Liver (tissue), 8 donors: ENCODE measurements at regions not wholly inside any gene's neighbourhood (a gene's known extent, or its start where the extent isn't known, plus 50 kb on each side); places are given as distances from the start of the nearest gene placed in this dataset.

Experiments
- DNase-seq: peaks from one replicate; pipeline ENCODE4 v3.0.0-alpha.2; 2017; ENCODE audit warnings: low spot score
- H3K27ac ChIP-seq, 2 donors: one replicate each; pipeline ENCODE4 v1.7.0; 2013; ENCODE audit warnings: inconsistent platforms in 2 of 2, low read length in 2 of 2, control low read depth in 1 of 2, low read depth in 1 of 2, mild to moderate bottlenecking in 1 of 2
- H3K27me3 ChIP-seq, 4 donors: one replicate each; pipeline versions ENCODE4 v1.6.1 to v1.7.0; 2013; ENCODE audit warnings: low read length in 3 of 4, inconsistent platforms in 1 of 4, mild to moderate bottlenecking in 1 of 4, moderate library complexity in 1 of 4; ENCODE audit not compliant: control insufficient read depth in 4 of 4, insufficient read depth in 4 of 4
- H3K36me3 ChIP-seq, 4 donors: one replicate each; pipeline versions ENCODE4 v1.6.1 to v1.7.0; 2013; ENCODE audit warnings: low read length in 3 of 4, mild to moderate bottlenecking in 3 of 4, low read depth in 1 of 4, moderate library complexity in 1 of 4; ENCODE audit not compliant: control insufficient read depth in 4 of 4, insufficient read depth in 3 of 4
- H3K4me1 ChIP-seq, 4 donors: one replicate each; pipeline versions ENCODE4 v1.6.1 to v1.7.0; 2013; ENCODE audit warnings: low read length in 3 of 4, mild to moderate bottlenecking in 3 of 4, moderate library complexity in 1 of 4; ENCODE audit not compliant: control insufficient read depth in 4 of 4, insufficient read depth in 4 of 4
- H3K4me3 ChIP-seq, 3 donors: one replicate each; pipeline versions ENCODE4 v1.6.1 to v1.7.0; 2013; ENCODE audit warnings: low read length in 3 of 3, control low read depth in 1 of 3, low read depth in 1 of 3, mild to moderate bottlenecking in 1 of 3
- H3K9ac ChIP-seq, 2 donors: one replicate each; pipeline ENCODE4 v1.7.0; 2013; ENCODE audit warnings: low read length in 2 of 2, mild to moderate bottlenecking in 2 of 2, moderate library complexity in 2 of 2, control low read depth in 1 of 2, low read depth in 1 of 2
- H3K9me3 ChIP-seq, 4 donors: one replicate each; pipeline versions ENCODE4 v1.6.1 to v1.7.0; 2013; ENCODE audit warnings: low read length in 3 of 4; ENCODE audit not compliant: control insufficient read depth in 4 of 4
- EGR1 ChIP-seq, 2 donors: IDR thresholded peaks; 2 replicates each; pipeline ENCODE4 v1.6.1; 2016 to 2018; ENCODE audit warnings: antibody characterized with exemption in 2 of 2, low read depth in 2 of 2
- FOXA1 ChIP-seq: IDR thresholded peaks from 2 replicates; pipeline ENCODE4 v1.6.1; 2016; ENCODE audit warnings: antibody characterized with exemption
- FOXA2 ChIP-seq: IDR thresholded peaks from 2 replicates; pipeline ENCODE4 v1.6.1; 2016; ENCODE audit warnings: antibody characterized with exemption
- GABPA ChIP-seq, 2 donors: IDR thresholded peaks in 1 of 2; conservative IDR thresholded peaks in 1 of 2; 2 replicates each; pipeline ENCODE4 v1.6.1; 2016; ENCODE audit warnings: antibody characterized with exemption in 2 of 2, mild to moderate bottlenecking in 1 of 2, moderate library complexity in 1 of 2
- HNF4A ChIP-seq, 2 donors: conservative IDR thresholded peaks; 2 replicates each; pipeline ENCODE4 v1.6.1; 2016; ENCODE audit warnings: antibody characterized with exemption in 2 of 2, mild to moderate bottlenecking in 2 of 2
- HNF4G ChIP-seq: IDR thresholded peaks from 2 replicates; pipeline ENCODE4 v1.6.1; 2016; ENCODE audit warnings: antibody characterized with exemption
- JUND ChIP-seq, 2 donors: IDR thresholded peaks; 2 replicates each; pipeline ENCODE4 v1.6.1; 2016; ENCODE audit warnings: antibody characterized with exemption in 2 of 2
- NR2F2 ChIP-seq: IDR thresholded peaks from 2 replicates; pipeline ENCODE4 v1.6.1; 2016; ENCODE audit warnings: antibody characterized with exemption
- RAD21 ChIP-seq, 2 donors: IDR thresholded peaks; 2 replicates each; pipeline ENCODE4 v1.6.1; 2016; ENCODE audit warnings: antibody characterized with exemption in 2 of 2, mild to moderate bottlenecking in 2 of 2
- RXRA ChIP-seq, 2 donors: IDR thresholded peaks; 2 replicates each; pipeline ENCODE4 v1.6.1; 2017 to 2018; ENCODE audit warnings: antibody characterized with exemption in 2 of 2, mild to moderate bottlenecking in 1 of 2
- SP1 ChIP-seq: IDR thresholded peaks from 2 replicates; pipeline ENCODE4 v1.6.1; 2018; ENCODE audit warnings: antibody characterized with exemption, mild to moderate bottlenecking
- TAF1 ChIP-seq: conservative IDR thresholded peaks from 2 replicates; pipeline ENCODE4 v1.6.1; 2016; ENCODE audit warnings: antibody characterized with exemption, mild to moderate bottlenecking
- YY1 ChIP-seq: IDR thresholded peaks from 2 replicates; pipeline ENCODE4 v1.6.1; 2016; ENCODE audit warnings: antibody characterized with exemption, mild to moderate bottlenecking
- WGBS: extraction: QIAGEN DNeasy Blood & Tissue Kit; methylation state at CpG from one replicate; pipeline ENCODE4 v1.1.7; 2013; 5-methylcytosine and 5-hydroxymethylcytosine counted together
- TF ChIP-seq, protein P1 (sequence below): IDR thresholded peaks from 2 replicates; pipeline ENCODE4 v1.6.1; 2016; ENCODE audit warnings: antibody characterized with exemption
- TF ChIP-seq, protein P2 (sequence below): fragments of 150-350 bp; IDR thresholded peaks from 2 replicates; pipeline ENCODE4 v1.5.1; 2017; ENCODE audit warnings: improper control_type of control experiment, low read depth, low read length; ENCODE audit not compliant: missing input control
- TF ChIP-seq, protein P3 (sequence below): IDR thresholded peaks from 2 replicates; pipeline ENCODE4 v1.6.1; 2016; ENCODE audit warnings: antibody characterized with exemption
- TF ChIP-seq, protein P4 (sequence below): IDR thresholded peaks from 2 replicates; pipeline ENCODE4 v1.6.1; 2016; ENCODE audit warnings: antibody characterized with exemption, mild to moderate bottlenecking
- TF ChIP-seq, protein P5 (sequence below): IDR thresholded peaks from 2 replicates; pipeline ENCODE4 v1.6.1; 2016; ENCODE audit warnings: antibody characterized with exemption
- donor health status: healthy.
- donor health status: healthy.
- donor health status: healthy.
- donor health status: healthy.
- donor health status: healthy.

DNA sequence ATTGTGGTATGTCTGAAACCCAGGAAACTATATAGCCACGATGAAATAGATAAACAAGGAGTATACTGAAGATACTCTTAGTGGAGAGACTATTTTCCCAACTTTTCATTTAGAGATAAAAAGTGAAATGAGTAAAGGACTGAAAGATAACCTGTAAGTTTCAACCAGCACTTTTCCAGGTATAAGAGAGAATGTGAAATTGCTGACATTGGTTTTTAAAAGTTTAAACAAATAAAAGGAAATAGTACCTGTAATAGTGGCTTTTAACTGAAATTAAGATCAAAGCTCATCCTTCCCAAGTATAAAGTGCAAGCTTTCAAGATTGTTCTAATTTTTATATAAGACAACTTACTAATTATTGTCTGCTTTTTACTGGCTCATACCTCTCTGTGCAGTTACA, 130.2 kb upstream of the CCN2 start:
- Histone ChIP-seq H3K36me3 (no peaks in the 10 kb centered on the region), H3K4me1 (no peaks in the 10 kb centered on the region), H3K27me3 (no peaks in the 10 kb centered on the region), H3K9me3 (no peaks in the 10 kb centered on the region), H3K4me3 (no peak overlapping the region), H3K9ac (no peak overlapping the region), H3K27ac (no peak overlapping the region)
- TF ChIP-seq FOXA1 (no peak), GABPA (IDR thresholded peaks at IDR 0.05 in 1 of 2, conservative IDR thresholded peaks at IDR 0.05 in 1 of 2) (no peak), TAF1 (no peak), RXRA (IDR thresholded peaks at IDR 0.05) (no peak), NR2F2 (no peak), SP1 (no peak), JUND (IDR thresholded peaks at IDR 0.05) (no peak), FOXA2 (no peak), EGR1 (IDR thresholded peaks at IDR 0.05; ENCODE audit: low read depth in 2 of 2) (no peak), RAD21 (IDR thresholded peaks at IDR 0.05) (no peak), HNF4A (conservative IDR thresholded peaks at IDR 0.05) (no peak), YY1 (no peak)
- TF ChIP-seq, protein P1, sequence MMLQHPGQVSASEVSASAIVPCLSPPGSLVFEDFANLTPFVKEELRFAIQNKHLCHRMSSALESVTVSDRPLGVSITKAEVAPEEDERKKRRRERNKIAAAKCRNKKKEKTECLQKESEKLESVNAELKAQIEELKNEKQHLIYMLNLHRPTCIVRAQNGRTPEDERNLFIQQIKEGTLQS: no peak
- TF ChIP-seq, protein P2, sequence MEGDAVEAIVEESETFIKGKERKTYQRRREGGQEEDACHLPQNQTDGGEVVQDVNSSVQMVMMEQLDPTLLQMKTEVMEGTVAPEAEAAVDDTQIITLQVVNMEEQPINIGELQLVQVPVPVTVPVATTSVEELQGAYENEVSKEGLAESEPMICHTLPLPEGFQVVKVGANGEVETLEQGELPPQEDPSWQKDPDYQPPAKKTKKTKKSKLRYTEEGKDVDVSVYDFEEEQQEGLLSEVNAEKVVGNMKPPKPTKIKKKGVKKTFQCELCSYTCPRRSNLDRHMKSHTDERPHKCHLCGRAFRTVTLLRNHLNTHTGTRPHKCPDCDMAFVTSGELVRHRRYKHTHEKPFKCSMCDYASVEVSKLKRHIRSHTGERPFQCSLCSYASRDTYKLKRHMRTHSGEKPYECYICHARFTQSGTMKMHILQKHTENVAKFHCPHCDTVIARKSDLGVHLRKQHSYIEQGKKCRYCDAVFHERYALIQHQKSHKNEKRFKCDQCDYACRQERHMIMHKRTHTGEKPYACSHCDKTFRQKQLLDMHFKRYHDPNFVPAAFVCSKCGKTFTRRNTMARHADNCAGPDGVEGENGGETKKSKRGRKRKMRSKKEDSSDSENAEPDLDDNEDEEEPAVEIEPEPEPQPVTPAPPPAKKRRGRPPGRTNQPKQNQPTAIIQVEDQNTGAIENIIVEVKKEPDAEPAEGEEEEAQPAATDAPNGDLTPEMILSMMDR: no peak
- TF ChIP-seq, protein P3, sequence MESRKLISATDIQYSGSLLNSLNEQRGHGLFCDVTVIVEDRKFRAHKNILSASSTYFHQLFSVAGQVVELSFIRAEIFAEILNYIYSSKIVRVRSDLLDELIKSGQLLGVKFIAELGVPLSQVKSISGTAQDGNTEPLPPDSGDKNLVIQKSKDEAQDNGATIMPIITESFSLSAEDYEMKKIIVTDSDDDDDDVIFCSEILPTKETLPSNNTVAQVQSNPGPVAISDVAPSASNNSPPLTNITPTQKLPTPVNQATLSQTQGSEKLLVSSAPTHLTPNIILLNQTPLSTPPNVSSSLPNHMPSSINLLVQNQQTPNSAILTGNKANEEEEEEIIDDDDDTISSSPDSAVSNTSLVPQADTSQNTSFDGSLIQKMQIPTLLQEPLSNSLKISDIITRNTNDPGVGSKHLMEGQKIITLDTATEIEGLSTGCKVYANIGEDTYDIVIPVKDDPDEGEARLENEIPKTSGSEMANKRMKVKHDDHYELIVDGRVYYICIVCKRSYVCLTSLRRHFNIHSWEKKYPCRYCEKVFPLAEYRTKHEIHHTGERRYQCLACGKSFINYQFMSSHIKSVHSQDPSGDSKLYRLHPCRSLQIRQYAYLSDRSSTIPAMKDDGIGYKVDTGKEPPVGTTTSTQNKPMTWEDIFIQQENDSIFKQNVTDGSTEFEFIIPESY: no peak
- TF ChIP-seq, protein P4, sequence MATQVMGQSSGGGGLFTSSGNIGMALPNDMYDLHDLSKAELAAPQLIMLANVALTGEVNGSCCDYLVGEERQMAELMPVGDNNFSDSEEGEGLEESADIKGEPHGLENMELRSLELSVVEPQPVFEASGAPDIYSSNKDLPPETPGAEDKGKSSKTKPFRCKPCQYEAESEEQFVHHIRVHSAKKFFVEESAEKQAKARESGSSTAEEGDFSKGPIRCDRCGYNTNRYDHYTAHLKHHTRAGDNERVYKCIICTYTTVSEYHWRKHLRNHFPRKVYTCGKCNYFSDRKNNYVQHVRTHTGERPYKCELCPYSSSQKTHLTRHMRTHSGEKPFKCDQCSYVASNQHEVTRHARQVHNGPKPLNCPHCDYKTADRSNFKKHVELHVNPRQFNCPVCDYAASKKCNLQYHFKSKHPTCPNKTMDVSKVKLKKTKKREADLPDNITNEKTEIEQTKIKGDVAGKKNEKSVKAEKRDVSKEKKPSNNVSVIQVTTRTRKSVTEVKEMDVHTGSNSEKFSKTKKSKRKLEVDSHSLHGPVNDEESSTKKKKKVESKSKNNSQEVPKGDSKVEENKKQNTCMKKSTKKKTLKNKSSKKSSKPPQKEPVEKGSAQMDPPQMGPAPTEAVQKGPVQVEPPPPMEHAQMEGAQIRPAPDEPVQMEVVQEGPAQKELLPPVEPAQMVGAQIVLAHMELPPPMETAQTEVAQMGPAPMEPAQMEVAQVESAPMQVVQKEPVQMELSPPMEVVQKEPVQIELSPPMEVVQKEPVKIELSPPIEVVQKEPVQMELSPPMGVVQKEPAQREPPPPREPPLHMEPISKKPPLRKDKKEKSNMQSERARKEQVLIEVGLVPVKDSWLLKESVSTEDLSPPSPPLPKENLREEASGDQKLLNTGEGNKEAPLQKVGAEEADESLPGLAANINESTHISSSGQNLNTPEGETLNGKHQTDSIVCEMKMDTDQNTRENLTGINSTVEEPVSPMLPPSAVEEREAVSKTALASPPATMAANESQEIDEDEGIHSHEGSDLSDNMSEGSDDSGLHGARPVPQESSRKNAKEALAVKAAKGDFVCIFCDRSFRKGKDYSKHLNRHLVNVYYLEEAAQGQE: no peak
- 63% methylated on average over 1 of the region's 1 CpG for WGBS
- DNase-seq: no peak

DNA sequence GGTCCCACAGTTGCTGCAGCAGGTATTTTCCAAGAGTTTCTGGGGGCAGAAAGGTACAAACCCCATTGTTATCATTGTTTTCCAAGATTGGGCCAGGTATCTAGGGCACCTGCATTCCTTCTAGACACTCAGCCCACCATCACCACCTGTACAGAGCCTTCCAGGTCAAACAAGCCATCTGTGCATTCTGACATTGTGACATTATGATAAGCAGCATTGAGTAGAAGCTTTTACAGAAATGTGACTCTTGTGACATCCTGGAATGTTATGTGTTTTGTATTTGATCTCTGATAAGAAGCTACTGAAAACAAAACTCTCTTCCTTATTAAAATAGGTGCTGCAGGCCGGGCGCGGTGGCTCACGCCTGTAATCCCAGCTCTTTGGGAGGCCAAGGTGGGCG, 128.1 kb upstream of the CCN2 start:
- H3K9ac ChIP-seq: no peak overlapping the region
- H3K27me3 ChIP-seq: no peaks in the 10 kb centered on the region
- H3K27ac ChIP-seq: no peak overlapping the region
- H3K4me1 ChIP-seq: no peaks in the 10 kb centered on the region
- H3K4me3 ChIP-seq: no peak overlapping the region
- WGBS: 89% methylated on average over 5 of the region's 5 CpGs
- no peaks in the 10 kb centered on the region for H3K36me3 ChIP-seq
- H3K9me3 ChIP-seq: no peaks in the 10 kb centered on the region
- DNase-seq: no peak
- TF ChIP-seq RXRA (IDR thresholded peaks at IDR 0.05) (no peak), HNF4A (conservative IDR thresholded peaks at IDR 0.05) (no peak), JUND (IDR thresholded peaks at IDR 0.05) (no peak), NR2F2 (no peak), TAF1 (no peak), HNF4G (no peak), SP1 (no peak), RAD21 (IDR thresholded peaks at IDR 0.05) (no peak), FOXA2 (no peak), GABPA (IDR thresholded peaks at IDR 0.05 in 1 of 2, conservative IDR thresholded peaks at IDR 0.05 in 1 of 2) (no peak), FOXA1 (no peak)
- TF ChIP-seq, protein P4: no peak
- TF ChIP-seq, protein P1: no peak
- TF ChIP-seq, protein P5, sequence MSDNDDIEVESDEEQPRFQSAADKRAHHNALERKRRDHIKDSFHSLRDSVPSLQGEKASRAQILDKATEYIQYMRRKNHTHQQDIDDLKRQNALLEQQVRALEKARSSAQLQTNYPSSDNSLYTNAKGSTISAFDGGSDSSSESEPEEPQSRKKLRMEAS: no peak
- TF ChIP-seq, protein P2: no peak
